Ammon's horn (tissue), 1 donor: ENCODE measurements at regions not wholly inside any gene's neighbourhood (a gene's known extent, or its start where the extent isn't known, plus 50 kb on each side); places are given as distances from the start of the nearest gene placed in this dataset.
"Not testable (repeated sequence)": the region's sequence is repeated elsewhere in the genome, so short reads cannot be mapped to it uniquely, and the experiment has no call there.

ENCODE experiments used
- DNase-seq: peaks from one replicate; pipeline ENCODE4 v3.0.0-alpha.2; 2016; ENCODE audit warnings: low spot score

- DNase-seq: not testable (repeated sequence)
These were observed 278.3 kb downstream of the PCDH17 start for GRCh38 chr13:57909833-57910232.

DNA sequence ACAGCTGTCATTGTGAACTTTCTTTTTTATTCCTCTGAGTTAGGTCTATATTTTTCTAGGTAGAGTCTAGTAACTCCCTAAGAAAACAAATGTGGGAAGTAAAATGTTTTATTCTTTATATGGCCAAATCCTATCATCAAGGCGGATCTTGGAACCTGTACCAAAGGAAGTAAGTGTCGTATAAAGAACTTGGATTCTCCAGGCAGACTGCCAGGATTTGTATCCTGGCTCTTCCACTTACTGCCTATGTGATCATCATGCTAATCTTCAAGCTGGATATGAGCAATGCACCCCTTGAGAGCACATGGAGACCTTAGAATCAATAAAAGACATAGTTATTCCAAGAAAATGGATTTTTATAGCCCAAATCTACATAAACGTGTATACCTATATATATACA lies 286.5 kb downstream of the PCDH17 start:
- no peak for DNase-seq

DNA sequence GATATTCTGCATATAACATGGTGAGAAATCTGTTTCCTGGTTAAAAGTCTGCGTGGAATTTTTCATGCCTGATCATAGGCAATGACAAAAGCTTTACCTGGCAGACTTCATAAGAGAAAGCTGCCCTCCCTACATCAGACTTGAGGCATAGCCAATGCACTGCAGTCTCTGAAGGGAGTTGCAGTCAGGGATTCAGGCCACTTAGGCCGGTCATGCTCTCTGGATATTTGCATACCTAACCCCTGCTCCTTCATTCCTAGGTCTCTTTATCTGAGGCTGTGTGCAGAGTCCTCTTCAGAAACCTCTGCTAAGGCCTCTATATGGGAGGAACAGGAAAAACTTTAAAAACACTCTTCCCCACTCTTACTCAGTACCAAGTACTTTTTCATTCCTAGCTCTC lies 287.4 kb downstream of the PCDH17 start:
- DNase-seq: no peak

DNA sequence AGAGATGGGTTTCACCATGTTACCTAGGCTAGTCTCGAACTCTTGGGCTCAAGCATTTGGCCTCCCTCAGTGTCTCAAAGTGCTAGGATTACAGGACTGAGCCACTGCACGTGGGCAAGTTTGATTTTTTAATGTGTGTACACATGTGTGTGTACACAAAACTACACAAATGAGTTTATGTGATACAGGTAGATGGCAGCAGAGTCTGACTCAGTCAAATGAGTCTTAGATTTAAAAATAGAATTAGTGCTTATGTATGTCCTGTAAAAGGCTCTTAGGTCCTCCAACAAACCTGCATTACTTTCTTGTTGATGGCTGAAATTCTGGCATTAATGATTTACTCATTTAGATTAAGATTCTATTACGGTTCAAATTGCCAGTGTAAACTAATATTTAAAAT lies 293.7 kb downstream of the PCDH17 start:
- DNase-seq: no peak

- DNase-seq: no peak
These were observed 294.2 kb downstream of the PCDH17 start for GRCh38 chr13:57925751-57926150.

- DNase-seq: no peak
These were observed 300.5 kb downstream of the PCDH17 start for GRCh38 chr13:57932061-57932460.

DNA sequence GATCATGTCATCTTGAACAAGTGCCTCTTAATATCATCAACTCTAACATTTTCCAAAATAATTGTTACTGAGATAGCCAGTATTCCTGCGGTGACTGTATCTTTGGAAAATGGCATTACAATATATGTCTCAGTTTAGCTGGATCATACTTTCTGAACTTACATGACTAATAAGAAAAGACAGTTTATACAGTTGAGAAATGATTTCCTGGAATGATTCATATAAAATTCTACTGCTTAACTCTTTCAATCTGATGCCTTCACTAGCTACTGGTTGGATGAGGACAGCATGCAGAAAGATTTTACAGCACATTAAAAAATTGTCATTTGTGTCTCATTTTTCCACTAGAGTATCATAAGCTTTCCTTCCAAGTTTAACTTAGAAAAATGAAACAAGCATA lies 302.1 kb downstream of the PCDH17 start:
- DNase-seq: no peak

DNA sequence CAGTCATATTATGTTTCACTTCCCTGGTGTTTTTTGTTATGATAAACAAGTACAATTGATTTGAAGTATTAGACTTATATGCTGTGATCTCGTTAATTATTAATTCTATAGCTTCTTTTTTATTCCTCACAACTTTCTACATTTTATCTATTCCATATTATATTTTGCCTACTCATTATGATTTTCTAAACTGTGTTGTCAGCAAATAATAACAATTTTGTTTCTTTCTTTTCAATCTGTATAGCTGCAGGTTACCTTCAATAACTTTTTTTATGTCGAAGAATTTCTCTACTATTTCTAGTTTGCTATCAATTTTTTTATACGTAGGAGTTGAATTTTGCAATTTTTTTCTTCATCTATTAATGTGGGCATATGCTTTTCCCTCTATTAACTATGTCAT lies 304.4 kb downstream of the PCDH17 start:
- DNase-seq: no peak

DNA sequence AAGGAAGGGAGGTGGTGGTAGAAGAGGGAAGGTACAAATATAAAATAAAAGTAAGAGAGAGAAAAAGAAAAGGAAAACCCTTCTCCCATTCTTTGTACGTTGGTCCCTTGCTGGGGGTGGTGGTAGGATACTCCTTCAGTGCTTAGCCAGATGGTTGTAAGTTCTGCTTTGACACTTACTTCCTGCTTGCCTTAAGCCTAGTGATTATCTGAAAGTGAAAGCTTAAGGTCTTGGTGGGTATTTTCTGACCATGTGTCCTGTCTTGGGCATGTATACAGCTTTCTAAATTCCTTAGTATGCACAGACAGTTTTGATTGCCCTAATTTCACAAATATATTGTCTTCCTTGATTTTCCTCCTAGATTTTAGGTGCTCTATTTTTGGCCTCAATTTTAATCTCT lies 314.8 kb downstream of the PCDH17 start:
- no peak for DNase-seq

- DNase-seq: no peak
These were observed 317.3 kb downstream of the PCDH17 start for GRCh38 chr13:57948884-57949283.

- no peak for DNase-seq
These were observed 338.4 kb downstream of the PCDH17 start for GRCh38 chr13:57969951-57970350.

DNA sequence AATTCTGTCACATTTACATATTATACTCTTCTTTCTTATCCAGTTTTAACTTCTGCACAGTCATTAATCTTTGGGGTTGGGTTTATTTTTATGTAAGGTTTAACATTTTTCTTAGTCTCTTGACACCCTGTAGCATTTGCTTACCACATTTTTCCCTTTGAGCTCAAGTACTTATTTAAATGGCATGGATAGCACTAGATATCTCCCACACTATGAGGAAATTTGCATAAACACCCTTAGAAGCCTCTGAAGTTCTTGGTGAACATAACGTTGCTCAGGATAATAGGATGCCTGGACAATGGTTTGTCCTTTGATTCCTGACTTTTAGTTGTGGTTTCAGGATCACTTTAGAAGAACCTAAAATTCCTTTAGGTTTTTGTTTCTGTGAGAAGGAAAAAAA lies 338.9 kb downstream of the PCDH17 start:
- DNase-seq: no peak

DNA sequence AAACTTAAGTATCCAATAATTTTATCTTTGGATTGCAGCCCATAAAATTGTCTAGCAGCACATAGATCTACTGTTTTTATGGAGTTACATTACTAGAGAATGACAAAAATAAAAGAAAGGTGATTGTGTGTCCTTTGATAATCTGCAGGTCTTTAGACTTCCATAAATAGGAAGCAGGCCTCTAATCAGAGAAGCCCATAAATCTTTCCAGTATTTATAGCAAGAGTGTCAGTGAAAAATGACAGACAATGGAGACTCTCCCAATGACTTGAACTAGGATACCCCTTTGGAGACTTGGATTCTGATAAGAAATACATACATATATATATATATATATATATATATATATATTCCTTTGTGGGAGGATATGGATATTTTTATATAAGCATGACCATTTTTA lies 351.2 kb downstream of the PCDH17 start:
- no peak for DNase-seq

GRCh38 chr13:57988276-57988675 lies 356.7 kb downstream of the PCDH17 start:
- no peak for DNase-seq

- DNase-seq: no peak
These were observed 359.5 kb downstream of the PCDH17 start for GRCh38 chr13:57991041-57991440.

- no peak for DNase-seq
These were observed 360.9 kb downstream of the PCDH17 start for GRCh38 chr13:57992416-57992815.

- DNase-seq: no peak
These were observed 365.2 kb downstream of the PCDH17 start for GRCh38 chr13:57996717-57997116.

- DNase-seq: peak; percentile 40
These were observed 373.2 kb downstream of the PCDH17 start for GRCh38 chr13:58004751-58005150.

- no peak for DNase-seq
These were observed 386.5 kb downstream of the PCDH17 start for GRCh38 chr13:58018020-58018419.

DNA sequence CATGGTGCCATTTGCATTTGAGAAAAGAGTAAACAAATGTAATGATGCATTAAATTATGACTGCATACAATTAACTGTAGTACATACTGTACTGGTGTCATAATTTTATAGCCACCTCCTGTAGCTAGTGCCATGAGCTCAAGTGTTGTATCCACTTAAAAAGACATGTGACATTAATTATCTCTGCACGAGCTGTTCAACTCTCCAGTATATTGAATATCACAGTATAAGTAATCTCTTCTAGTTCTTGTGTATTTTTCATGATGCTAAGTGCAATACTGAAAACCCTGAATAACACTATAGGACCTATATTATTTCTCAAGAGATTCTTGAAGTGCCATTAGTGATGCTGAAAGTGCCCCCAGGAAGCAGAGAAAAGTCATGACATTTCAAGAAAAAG lies 387.3 kb downstream of the PCDH17 start:
- DNase-seq: no peak

DNA sequence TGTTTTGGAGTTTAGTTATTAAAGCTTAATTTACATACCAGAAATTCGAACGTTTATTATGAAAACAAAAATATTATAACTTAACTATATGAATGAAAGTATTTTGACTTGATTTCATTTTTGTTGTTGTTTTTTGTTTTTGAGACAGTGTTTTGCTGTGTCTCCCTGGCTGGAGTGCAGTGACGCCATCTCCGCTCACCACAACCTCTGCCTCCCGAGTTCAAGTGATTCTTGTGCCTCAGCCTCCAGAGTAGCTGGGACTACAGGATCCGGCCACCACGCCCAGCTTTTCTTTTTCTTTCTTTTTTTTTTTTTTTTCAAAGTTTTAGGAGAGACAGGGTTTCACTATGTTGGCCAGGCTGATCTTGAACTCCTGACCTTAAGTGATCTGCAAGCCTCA lies 392.6 kb downstream of the PCDH17 start:
- DNase-seq: no peak

DNA sequence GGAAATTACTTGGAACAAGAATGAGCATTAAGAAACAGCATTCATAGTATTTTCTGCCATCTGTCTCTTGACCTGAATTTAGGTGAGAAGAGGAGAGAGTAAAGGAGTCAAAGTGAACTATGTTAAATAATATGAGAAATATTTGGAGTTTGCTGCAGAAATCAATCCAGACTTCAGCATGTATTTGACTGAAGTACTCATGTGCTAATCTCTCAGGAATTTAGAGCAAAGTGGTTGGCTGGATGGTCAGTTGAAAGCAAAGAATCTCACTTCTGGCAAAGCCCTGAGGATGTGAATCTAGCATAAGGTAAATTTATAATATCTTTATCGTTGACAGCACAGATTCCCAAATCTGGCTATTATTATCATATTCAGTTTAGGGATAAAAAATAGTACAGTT lies 394.3 kb downstream of the PCDH17 start:
- DNase-seq: no peak

- no peak for DNase-seq
These were observed 401.3 kb downstream of the PCDH17 start for GRCh38 chr13:58032676-58033460.

DNA sequence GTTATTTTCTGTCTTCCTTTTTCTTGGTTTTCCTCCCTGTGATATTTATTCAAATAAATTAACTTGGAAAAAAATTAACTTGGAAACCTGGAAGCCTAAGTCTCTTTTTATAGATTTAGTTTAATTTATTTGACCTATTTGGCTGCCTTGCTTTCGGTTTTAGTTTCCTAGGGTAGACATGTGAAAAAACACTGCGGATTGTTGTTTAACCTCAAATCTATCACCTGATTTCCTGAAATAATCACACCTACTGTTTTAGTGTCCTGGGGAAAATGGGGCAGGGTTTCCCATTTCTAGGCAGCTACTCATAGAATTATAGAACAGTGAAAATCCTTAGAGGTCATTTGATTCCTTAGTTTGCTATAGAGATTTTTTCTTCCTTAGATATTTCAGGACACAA lies 412.4 kb downstream of the PCDH17 start:
- no peak for DNase-seq
